ENCODE measurements at regions not wholly inside any gene's neighbourhood (a gene's known extent, or its start where the extent isn't known, plus 50 kb on each side); places are given as distances from the start of the nearest gene placed in this dataset.

DNA sequence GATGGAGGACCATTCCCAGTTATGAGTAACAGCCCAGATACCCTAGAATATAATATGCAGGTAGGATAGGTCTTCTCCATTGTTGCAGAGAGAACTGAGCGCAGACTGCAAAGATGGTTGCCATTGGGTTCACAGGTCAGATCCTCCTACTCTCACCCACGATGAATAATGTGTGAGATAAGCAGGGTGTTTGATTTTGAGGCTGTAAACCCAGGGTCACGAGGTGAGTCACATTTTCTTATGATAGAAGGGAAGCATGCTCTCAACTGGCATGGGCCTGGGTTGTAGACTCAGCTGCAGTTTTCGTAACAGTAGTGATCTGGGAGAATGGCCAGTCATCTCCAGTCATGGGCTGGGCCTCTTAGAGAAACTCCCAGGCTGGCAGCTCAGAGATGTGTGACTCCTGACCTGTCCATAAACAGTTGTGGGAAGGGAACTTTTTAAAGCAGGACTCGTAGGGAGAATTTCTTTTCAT lies 74.2 kb downstream of the CD164 start:
- TF ChIP-seq ZNF274 (IDR thresholded peaks at IDR 0.05; ENCODE audit: low read depth, low read length) (no peak), SUZ12 (IDR thresholded peaks at IDR 0.05; ENCODE audit: extremely low read depth, insufficient read depth, insufficient read length) (no peak)
